MCF 10A (cell line): ENCODE measurements at regions not wholly inside any gene's neighbourhood (a gene's known extent, or its start where the extent isn't known, plus 50 kb on each side); places are given as distances from the start of the nearest gene placed in this dataset.
A peak's percentile ranks its signal among the peaks of the same experiment; 100 is the strongest.

Experiments used
- BruUV-seq: library from RNA; stranded (reverse); fragments of 400-500 nt; replicated peaks from 2 replicates; lab custom pipeline; 2021; lab: Mats Ljungman, UMichigan
- CTCF ChIA-PET: fragments of 300-600 bp; sonication (Branson Sonifier 250); formaldehyde crosslinking; extraction: SDS; loops from one replicate; lab custom pipeline; 2021; ENCODE audit warnings: antibody characterized with exemption, inconsistent platforms; lab: Yijun Ruan, JAX
- POLR2A ChIA-PET: fragments of 300-600, 350-650 bp; sonication (Branson Sonifier 250); formaldehyde crosslinking; extraction: SDS; loops from one replicate; lab custom pipeline; 2020; ENCODE audit warnings: antibody characterized with exemption, inconsistent platforms; lab: Yijun Ruan, JAX
- DNase-seq: peaks from one replicate; pipeline ENCODE4 v3.0.0-alpha.2; 2018; ENCODE audit not compliant: unreplicated experiment
- H3K27ac Mint-ChIP-seq: one replicate; pipeline ENCODE4 v1.8.0; 2022; ENCODE audit warnings: mild to moderate bottlenecking, low read depth, mixed read lengths; ENCODE audit not compliant: unreplicated experiment
- H3K27me3 Mint-ChIP-seq: one replicate; pipeline ENCODE4 v1.8.0; 2022; ENCODE audit warnings: mixed read lengths; ENCODE audit not compliant: insufficient read depth, unreplicated experiment
- H3K36me3 Mint-ChIP-seq: one replicate; pipeline ENCODE4 v1.8.0; 2022; ENCODE audit warnings: mild to moderate bottlenecking, moderate library complexity, mixed read lengths; ENCODE audit not compliant: insufficient read depth, unreplicated experiment
- H3K4me1 Mint-ChIP-seq: one replicate; pipeline ENCODE4 v1.8.0; 2022; ENCODE audit warnings: mixed read lengths; ENCODE audit not compliant: insufficient read depth, unreplicated experiment
- H3K4me3 Mint-ChIP-seq: one replicate; pipeline ENCODE4 v1.8.0; 2022; ENCODE audit warnings: mild to moderate bottlenecking, moderate library complexity, mixed read lengths; ENCODE audit not compliant: unreplicated experiment
- H3K9me3 Mint-ChIP-seq: one replicate; pipeline ENCODE4 v1.8.0; 2022; ENCODE audit warnings: mixed read lengths; ENCODE audit not compliant: unreplicated experiment
- CTCF ChIP-seq: fragments of 200-600 bp; IDR thresholded peaks from one replicate; pipeline ENCODE4 v1.8.0; 2022; ENCODE audit warnings: antibody characterized with exemption, mild to moderate bottlenecking; ENCODE audit not compliant: unreplicated experiment
- intact Hi-C: fragments of 100-400 bp; cut with micrococcal nuclease; formaldehyde crosslinking; loops from 2 replicates; pipeline ENCODE4 v1.14.1; 2022

GRCh38 chr2:13115643-13116042, 398.9 kb downstream of the TRIB2 start:
- Mint-ChIP-seq H3K4me1 (peaks cover 22% of the 10 kb centered on the region), H3K9me3 (no peaks in the 10 kb centered on the region), H3K4me3 (no peak overlapping the region), H3K27ac (peak overlapping the region; percentile 66), H3K27me3 (no peaks in the 10 kb centered on the region), H3K36me3 (no peaks in the 10 kb centered on the region)
- ChIA-PET CTCF (interaction anchor here (1.4 kb wide), 1 partner anchor 69 kb away, joined by 4 read pairs; no protein-coding TSS in a partner anchor), POLR2A (interaction anchor here (0.9 kb wide), 1 partner anchor 139 kb away, joined by 4 read pairs; no protein-coding TSS in a partner anchor)
- intact Hi-C loops, result no loop called here
- peak; percentile 35 for DNase-seq
- no TSS peak for BruUV-seq
- TF ChIP-seq CTCF, result no peak

- POLR2A ChIA-PET, result no interaction called here
- Mint-ChIP-seq H3K27me3 (no peaks in the 10 kb centered on the region), H3K27ac (no peak overlapping the region), H3K4me3 (no peak overlapping the region), H3K36me3 (no peaks in the 10 kb centered on the region), H3K4me1 (peaks cover 5% of the 10 kb centered on the region), H3K9me3 (no peaks in the 10 kb centered on the region)
- intact Hi-C loops, result no loop called here
- no TSS peak for BruUV-seq
- DNase-seq, result no peak
- CTCF ChIA-PET, result no interaction called here
- TF ChIP-seq CTCF, result no peak
Measured at GRCh38 chr2:13121096-13121495, 404.4 kb downstream of the TRIB2 start.

GRCh38 chr2:13128139-13128538, 411.4 kb downstream of the TRIB2 start:
- no peak overlapping the region for H3K4me3 Mint-ChIP-seq
- ChIA-PET CTCF (no interaction called here), POLR2A (no interaction called here)
- no peaks in the 10 kb centered on the region for H3K27me3 Mint-ChIP-seq
- TF ChIP-seq CTCF, result no peak
- H3K4me1 Mint-ChIP-seq, result no peaks in the 10 kb centered on the region
- no TSS peak for BruUV-seq
- H3K36me3 Mint-ChIP-seq, result no peaks in the 10 kb centered on the region
- no peaks in the 10 kb centered on the region for H3K9me3 Mint-ChIP-seq
- H3K27ac Mint-ChIP-seq, result no peak overlapping the region
- DNase-seq, result no peak
- intact Hi-C loops, result no loop called here

- CTCF ChIA-PET, result no interaction called here
Measured at GRCh38 chr2:13135369-13135768, 418.6 kb downstream of the TRIB2 start.

More at GRCh38 chr2:13135369-13135768, 418.6 kb downstream of the TRIB2 start:
- H3K27ac Mint-ChIP-seq, result no peak overlapping the region
- POLR2A ChIA-PET, result no interaction called here
- no peaks in the 10 kb centered on the region for H3K9me3 Mint-ChIP-seq
- H3K4me3 Mint-ChIP-seq, result no peak overlapping the region
- TF ChIP-seq CTCF, result no peak
- no peaks in the 10 kb centered on the region for H3K27me3 Mint-ChIP-seq
- intact Hi-C loops, result no loop called here
- BruUV-seq, result no TSS peak
- H3K36me3 Mint-ChIP-seq, result no peaks in the 10 kb centered on the region
- no peaks in the 10 kb centered on the region for H3K4me1 Mint-ChIP-seq
- DNase-seq, result no peak
